HG03039 (cell line): ENCODE measurements at regions not wholly inside any gene's neighbourhood (a gene's known extent, or its start where the extent isn't known, plus 50 kb on each side); places are given as distances from the start of the nearest gene placed in this dataset.

Experiments
- ATAC-seq: cut with Tn5 transposase; IDR thresholded peaks from one replicate; pipeline ENCODE4 v1.9.1; 2021; ENCODE audit warnings: mild to moderate bottlenecking, moderate library complexity; ENCODE audit not compliant: unreplicated experiment

DNA sequence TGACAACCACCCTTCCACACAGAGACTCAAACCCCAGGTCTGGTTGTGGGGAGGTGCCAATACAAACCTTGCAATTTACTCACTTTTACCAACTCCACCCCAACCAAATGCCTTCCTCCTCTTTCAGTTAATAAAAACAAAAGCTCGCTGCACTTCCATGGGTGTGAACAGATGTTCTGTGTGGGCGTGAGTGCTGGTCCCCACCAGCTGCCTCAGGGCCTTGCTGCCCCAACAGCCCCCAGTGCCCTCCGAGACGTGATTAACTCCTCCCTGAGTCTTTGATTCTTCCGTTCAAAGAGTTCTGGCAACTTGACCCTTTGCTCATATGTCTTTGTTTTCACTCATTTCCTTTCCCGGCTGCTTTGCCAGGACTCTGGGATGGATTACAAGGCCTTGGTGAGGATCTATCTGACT is 258.9 kb upstream of the CXCR4 start:
- no peak for ATAC-seq

DNA sequence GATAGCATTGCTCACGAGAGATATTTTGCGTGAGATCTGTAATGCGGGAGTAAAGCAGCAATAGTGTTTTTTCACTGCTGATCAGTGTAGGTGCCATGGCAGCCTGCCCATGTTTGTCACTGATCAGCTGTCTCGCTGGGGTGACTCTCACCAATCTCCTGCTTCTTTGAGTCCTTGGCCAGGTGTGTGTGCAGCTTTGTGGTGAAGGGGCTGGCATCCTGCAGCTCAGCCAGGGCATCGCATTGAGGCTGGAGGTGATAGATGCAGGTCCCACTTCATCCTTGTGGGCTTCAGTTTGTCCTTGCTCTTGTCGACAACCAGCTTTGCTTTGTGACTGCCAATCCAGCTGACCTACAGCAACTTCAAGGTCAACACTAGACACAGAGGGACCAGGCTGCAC is 258.3 kb upstream of the CXCR4 start:
- no peak for ATAC-seq

DNA sequence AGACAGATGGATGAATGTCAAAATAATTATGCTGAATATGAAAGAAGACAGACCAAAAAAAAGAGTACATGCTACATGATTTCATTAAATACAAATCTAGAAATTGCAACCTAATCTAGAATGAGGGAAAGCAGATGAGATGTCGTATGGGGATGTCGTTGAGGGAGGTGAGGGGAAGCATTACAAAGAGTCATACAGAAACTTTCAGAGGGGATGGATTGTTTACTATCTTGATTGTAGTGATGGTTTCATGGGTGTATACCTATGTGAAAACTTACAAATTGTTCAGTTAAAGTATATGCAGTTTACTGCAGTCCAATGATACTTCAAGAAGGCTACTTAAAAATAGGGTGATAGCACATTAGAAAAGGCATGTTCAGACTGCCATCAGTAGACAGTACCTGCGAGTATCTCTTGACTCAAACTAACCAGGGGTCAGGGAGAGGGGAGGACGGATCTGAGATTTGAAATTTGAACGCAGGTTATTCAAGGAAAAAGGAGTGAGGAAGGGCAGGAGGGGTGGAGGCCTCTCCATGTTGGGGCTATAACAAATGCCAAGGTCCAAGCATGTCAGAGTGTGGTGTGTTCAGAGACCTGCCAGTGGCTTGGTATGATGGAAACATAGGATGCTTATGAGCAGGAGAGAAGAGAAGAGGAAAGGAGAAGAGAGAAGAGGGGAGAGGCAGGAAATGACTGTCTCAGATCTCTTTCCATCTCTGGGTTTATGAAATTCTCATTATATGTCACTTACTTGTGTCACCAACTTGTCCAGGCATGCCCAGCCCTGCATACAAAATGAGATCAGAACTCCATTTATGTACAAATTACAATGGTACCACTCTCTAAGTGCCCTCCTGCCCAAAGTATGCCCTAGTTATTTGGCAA is 257.3 kb upstream of the CXCR4 start:
- peak; percentile 39 for ATAC-seq

- no peak for ATAC-seq
Measured at GRCh38 chr2:136373841-136374240, 255.9 kb upstream of the CXCR4 start.

GRCh38 chr2:136373029-136373428 is 255.1 kb upstream of the CXCR4 start:
- no peak for ATAC-seq

DNA sequence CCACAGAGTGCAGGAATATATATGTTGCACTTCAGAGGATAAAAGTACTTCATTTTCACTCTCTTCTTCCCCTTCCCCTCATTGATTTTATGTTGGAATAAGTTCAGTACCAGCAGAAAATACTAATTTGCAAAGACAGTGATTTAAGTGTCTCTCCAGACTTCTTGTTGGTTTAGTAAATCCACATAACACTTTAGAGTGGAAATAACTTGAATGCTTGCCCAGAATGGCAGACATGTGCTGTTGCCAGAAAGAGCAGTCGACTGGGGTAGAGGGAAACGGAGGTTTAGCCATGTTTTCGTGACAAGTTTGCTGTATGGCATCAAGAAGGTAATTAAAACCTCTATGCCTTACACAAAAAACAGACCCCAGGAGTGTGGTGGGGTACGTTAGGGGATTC is 246.0 kb upstream of the CXCR4 start:
- ATAC-seq = no peak

- ATAC-seq = no peak
Measured at GRCh38 chr2:136363470-136363869, 245.5 kb upstream of the CXCR4 start.

- peak; percentile 97 for ATAC-seq
Measured at GRCh38 chr2:136362676-136363390, 244.9 kb upstream of the CXCR4 start.

- no peak for ATAC-seq
Measured at GRCh38 chr2:136361521-136361920, 243.6 kb upstream of the CXCR4 start.

GRCh38 chr2:136360790-136361189 is 242.8 kb upstream of the CXCR4 start:
- ATAC-seq = no peak

GRCh38 chr2:136359121-136359965 is 241.4 kb upstream of the CXCR4 start:
- ATAC-seq = no peak

DNA sequence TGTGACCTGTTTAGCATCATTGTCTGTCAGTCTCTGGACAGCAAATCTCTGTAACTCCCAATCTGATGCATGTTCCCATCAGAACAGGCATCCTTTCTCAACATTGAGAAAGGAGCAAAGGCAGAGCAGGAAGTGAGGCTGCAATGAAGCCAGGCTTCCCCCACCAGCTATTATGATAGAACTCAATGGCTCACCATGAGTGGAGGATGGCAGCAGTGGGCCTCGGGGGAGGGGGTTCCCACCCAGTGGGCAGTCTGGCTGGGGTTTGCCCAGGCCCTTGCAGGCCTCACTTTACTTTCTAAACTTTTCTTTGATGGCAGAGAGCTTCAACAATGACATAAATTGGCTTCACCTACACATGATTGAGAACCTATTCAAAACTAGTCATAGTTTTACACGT is 240.6 kb upstream of the CXCR4 start:
- no peak for ATAC-seq

DNA sequence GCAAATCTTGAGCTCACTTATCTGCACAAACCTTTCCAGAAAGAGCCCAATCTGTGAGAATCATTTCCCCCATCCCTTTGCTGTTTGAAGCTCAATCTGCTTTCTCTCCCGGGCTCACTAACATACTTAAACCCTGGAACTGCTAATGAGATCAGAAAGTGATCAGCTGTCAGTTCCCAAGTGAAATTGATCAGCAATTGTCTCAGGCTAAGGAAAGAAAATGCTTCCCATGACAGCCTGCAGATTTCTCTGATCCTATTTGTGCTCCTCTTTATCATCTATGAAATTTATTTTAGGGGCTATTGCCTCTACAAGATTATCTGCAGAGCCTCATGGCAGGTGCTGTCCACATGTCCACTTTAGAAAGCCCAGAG is 239.0 kb upstream of the CXCR4 start:
- ATAC-seq = no peak

- ATAC-seq = no peak
Measured at GRCh38 chr2:136356125-136357006, 238.4 kb upstream of the CXCR4 start.

DNA sequence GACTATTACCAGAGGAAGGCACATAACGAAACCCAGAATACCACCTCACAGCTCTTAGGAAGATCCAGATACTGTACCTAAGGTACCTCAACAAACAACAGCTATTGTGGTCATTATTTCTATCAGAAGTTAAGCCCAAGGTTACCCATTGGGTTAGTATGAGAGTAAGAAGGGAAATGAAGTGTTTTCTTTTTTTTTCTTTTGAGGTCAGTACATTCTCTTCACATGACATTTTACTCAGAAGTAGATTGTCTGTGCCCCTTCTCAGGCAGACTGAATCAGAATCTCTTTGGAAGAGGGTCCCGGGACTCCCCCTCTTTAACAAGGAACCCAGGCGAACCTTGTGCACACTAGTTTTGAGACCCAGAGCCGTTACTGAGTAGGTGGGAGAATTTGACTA is 233.7 kb upstream of the CXCR4 start:
- no peak for ATAC-seq

DNA sequence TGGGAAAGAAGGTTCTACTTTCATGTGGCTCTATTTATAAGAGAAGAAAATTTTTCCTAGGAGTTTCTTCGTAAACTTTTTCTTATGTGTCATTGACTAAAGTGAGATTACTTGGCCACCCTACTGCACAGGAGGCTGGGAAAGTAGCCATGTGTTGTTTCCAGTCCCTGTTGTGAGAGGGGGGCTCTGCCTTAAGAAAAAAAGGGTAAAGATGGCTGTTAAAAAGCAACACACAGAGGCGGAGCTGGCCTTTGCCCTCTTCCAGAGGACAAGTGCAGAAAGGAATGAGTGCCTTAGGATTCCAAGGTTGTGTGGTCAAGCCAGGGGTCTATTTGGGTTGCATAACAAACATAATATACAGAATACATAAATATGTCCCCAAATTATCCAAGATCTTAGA is 230.0 kb upstream of the CXCR4 start:
- no peak for ATAC-seq

DNA sequence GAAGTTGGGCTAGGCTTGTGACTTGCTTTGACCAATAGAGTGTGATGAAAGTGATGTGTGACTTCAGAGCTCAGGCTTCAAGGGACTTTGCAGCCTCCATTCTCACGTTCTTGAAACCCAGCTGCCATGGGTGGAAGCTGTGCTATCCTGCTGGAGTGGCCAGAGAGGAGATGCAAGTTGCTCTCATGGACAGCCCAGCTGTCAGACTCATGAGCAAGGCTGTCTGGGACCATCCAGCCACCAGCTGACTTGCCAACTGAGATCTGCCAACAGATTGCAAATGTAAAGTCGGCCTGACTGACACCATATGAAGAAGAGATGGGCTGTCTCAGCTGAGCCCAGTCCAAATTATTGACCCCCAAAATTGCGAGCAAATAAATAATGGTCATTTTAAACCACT is 226.4 kb upstream of the CXCR4 start:
- no peak for ATAC-seq

GRCh38 chr2:136342138-136342537 is 224.2 kb upstream of the CXCR4 start:
- ATAC-seq = no peak

DNA sequence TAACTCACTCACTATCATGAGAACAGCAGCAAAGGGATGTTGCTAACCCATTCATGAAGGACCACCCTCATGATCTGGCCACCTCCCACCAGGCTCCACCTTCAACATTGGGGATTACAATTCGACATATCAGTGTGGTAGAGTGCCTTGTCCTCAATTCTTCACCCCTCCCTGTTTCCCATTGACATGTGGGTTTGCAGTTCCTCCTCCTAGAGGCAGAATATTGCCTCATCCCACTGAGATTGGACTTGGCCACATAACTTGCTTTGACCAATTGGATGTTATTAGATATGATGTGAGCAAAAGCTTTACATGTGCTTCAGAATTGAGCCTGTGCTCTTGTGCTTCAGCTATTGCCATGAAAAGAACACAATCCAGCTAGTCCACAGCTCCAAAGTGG is 217.0 kb upstream of the CXCR4 start:
- ATAC-seq = no peak

DNA sequence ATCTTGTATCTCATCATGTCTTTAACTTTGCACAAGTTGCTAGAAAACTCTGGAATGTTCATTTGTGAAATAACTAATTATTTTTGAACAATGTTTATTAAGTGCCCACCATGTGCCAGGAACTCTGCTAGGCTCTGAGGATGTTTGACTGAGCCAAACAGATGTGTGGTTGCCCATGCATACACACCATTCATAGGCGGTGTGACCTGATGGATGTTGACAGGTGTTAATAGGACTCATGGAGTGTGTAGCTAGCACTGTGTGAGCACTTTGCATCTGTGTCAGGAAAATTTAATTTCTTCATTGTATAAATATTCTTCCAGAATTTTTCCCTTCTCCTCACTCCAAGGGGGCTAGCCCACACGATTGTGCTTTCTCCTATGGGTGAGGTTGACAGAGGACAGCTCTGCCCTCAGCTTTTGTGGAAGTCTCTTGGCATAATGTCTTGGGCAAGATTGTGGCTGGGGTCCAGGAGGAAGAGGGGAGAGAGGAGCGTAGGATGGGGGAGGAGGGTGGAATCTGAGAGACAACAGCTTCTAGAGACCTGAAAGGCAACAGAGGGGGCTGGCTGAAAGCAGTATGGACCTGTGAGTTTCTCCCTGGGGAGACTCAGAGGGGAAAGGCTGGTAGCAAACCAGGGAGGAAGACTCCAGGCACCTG is 214.6 kb upstream of the CXCR4 start:
- no peak for ATAC-seq
